Astrocyte (in vitro differentiated cells and primary cell): ENCODE measurements at regions not wholly inside any gene's neighbourhood (a gene's known extent, or its start where the extent isn't known, plus 50 kb on each side); places are given as distances from the start of the nearest gene placed in this dataset.

ENCODE experiments used
- EZH2 ChIP-seq: IDR thresholded peaks from 2 replicates; pipeline ENCODE4 v1.6.1; 2012; ENCODE audit warnings: mild to moderate bottlenecking, low read length, inconsistent platforms; ENCODE audit not compliant: insufficient read depth
- TF ChIP-seq, protein P1 (sequence below): IDR thresholded peaks from 2 replicates; pipeline ENCODE4 v1.5.1; 2011; ENCODE audit warnings: low read depth, mild to moderate bottlenecking, inconsistent platforms, low read length, moderate library complexity; ENCODE audit not compliant: insufficient read depth

- TF ChIP-seq, protein P1, sequence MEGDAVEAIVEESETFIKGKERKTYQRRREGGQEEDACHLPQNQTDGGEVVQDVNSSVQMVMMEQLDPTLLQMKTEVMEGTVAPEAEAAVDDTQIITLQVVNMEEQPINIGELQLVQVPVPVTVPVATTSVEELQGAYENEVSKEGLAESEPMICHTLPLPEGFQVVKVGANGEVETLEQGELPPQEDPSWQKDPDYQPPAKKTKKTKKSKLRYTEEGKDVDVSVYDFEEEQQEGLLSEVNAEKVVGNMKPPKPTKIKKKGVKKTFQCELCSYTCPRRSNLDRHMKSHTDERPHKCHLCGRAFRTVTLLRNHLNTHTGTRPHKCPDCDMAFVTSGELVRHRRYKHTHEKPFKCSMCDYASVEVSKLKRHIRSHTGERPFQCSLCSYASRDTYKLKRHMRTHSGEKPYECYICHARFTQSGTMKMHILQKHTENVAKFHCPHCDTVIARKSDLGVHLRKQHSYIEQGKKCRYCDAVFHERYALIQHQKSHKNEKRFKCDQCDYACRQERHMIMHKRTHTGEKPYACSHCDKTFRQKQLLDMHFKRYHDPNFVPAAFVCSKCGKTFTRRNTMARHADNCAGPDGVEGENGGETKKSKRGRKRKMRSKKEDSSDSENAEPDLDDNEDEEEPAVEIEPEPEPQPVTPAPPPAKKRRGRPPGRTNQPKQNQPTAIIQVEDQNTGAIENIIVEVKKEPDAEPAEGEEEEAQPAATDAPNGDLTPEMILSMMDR: no peak
- no peak for TF ChIP-seq EZH2
These were observed 529.6 kb downstream of the PIK3C3 start for GRCh38 chr18:42484648-42485047.
